ENCODE measurements at regions not wholly inside any gene's neighbourhood (a gene's known extent, or its start where the extent isn't known, plus 50 kb on each side); places are given as distances from the start of the nearest gene placed in this dataset.

DNA sequence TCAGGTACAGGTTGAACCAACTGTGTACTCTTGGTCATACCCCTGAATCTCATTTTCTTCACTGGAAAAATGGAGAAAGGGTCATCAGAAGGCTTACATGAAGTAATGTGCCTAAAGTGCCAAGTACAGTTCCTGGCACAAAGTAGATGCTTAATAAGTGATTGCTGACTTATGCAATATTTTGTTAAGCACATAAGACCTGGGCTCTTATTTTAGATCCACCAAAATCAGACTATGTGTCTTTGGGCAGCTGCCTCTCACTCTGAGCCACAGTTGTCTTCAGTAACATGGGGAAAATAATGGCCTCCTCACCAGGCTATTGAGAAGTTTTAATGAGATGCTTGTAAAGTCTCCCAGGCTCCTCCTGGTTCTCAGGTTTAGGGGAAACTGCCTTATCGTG lies 74.3 kb upstream of the TRABD2B start:
- POLR2A ChIA-PET: no interaction called here
- FAIRE-seq: no peak

DNA sequence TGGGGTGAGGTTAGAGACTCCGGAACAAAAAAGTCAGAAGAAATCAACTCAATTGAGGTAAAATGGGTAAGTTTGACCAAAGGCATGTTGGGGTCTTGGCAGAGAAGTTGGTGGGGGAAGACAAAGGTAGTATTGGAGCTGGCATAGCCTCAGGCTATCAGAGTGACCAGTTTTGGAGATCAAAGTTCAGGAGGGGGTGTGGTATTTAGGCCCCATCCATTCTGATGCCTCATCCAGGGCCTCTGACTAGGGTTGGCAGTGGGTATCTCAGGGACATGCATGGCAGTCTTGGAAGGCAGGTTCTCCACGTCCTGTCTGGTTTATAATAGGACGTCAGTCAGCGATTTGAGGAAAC lies 73.2 kb upstream of the TRABD2B start:
- no peak overlapping the region for H2AFZ ChIP-seq (ENCODE audit: low read depth, low read length)
- FAIRE-seq (no peak), ATAC-seq (no peak), DNase-seq (ENCODE audit: extremely low read depth in 1 of 4, low spot score in 3 of 4) (no peak)
- intact Hi-C loops (cut with micrococcal nuclease) (no loop called here), in situ Hi-C loops (cut with MboI) (no loop called here)
- H3K27ac ChIP-seq (ENCODE audit: extremely low read depth, low read depth, low read length): no peak overlapping the region
- WGBS (ENCODE audit: insufficient coverage, low coverage, missing lambda C conversion rate): 0% methylated on average over 4 of the region's 4 CpGs
- no peaks in the 10 kb centered on the region for H3K79me2 ChIP-seq (ENCODE audit: control insufficient read depth, insufficient read depth, low read length)
- no peaks in the 10 kb centered on the region for H4K20me1 ChIP-seq (replicated peaks; ENCODE audit: control insufficient read depth, insufficient read depth, low read length)
- POLR2A ChIA-PET: no interaction called here
- H3K4me1 ChIP-seq (replicated peaks in 1 of 2; ENCODE audit: control insufficient read depth in 2 of 2, insufficient read depth in 2 of 2, low read length in 2 of 2): no peaks in the 10 kb centered on the region
- no TSS peak for BruUV-seq (replicated peaks)
- CTCF ChIA-PET (ENCODE audit: low intra/inter-chr PET ratio): no interaction called here
- no peak overlapping the region for H3K4me2 ChIP-seq (ENCODE audit: insufficient read depth, low read length)
- H3K9me1 ChIP-seq (ENCODE audit: control insufficient read depth, insufficient read depth, low read length): no peaks in the 10 kb centered on the region
- no peaks in the 10 kb centered on the region for H3K36me3 ChIP-seq (ENCODE audit: control insufficient read depth, insufficient read depth, low read length)
- TF ChIP-seq HNRNPUL1 (IDR thresholded peaks at IDR 0.05; ENCODE audit: low read length): no peak
- TF ChIP-seq, protein P1, sequence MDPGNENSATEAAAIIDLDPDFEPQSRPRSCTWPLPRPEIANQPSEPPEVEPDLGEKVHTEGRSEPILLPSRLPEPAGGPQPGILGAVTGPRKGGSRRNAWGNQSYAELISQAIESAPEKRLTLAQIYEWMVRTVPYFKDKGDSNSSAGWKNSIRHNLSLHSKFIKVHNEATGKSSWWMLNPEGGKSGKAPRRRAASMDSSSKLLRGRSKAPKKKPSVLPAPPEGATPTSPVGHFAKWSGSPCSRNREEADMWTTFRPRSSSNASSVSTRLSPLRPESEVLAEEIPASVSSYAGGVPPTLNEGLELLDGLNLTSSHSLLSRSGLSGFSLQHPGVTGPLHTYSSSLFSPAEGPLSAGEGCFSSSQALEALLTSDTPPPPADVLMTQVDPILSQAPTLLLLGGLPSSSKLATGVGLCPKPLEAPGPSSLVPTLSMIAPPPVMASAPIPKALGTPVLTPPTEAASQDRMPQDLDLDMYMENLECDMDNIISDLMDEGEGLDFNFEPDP (CRISPR knock-in tag; IDR thresholded peaks at IDR 0.05): no peak
- no peak for TF ChIP-seq TCFL5 (CRISPR knock-in tag; conservative IDR thresholded peaks at IDR 0.05)
- TF ChIP-seq CBX2 (IDR thresholded peaks at IDR 0.05; ENCODE audit: insufficient read depth, low read length, poor library complexity, severe bottlenecking): no peak
- TF ChIP-seq NFYB (IDR thresholded peaks at IDR 0.05; ENCODE audit: extremely low read depth, insufficient read length): no peak
- TF ChIP-seq MAFK (IDR thresholded peaks at IDR 0.05; ENCODE audit: low read length): no peak
- TF ChIP-seq POLR2AphosphoS2 (IDR thresholded peaks at IDR 0.05; ENCODE audit: low read length): no peak
- TF ChIP-seq TAF15 (IDR thresholded peaks at IDR 0.05; ENCODE audit: low read depth, low read length): no peak
- no peak for TF ChIP-seq ZNF384 (IDR thresholded peaks at IDR 0.05; ENCODE audit: low read depth, low read length)
- no peak for TF ChIP-seq CHD2 (IDR thresholded peaks at IDR 0.05; ENCODE audit: low read depth, low read length)
- no peak for TF ChIP-seq ZNF175 (CRISPR knock-in tag; IDR thresholded peaks at IDR 0.05; ENCODE audit: low read depth)
- no peak for TF ChIP-seq KHSRP (IDR thresholded peaks at IDR 0.05)
- TF ChIP-seq ZNF699 (CRISPR knock-in tag; IDR thresholded peaks at IDR 0.05; ENCODE audit: insufficient replicate concordance): no peak
- no peak for TF ChIP-seq NCOA6 (IDR thresholded peaks at IDR 0.05)
- TF ChIP-seq, protein P2, sequence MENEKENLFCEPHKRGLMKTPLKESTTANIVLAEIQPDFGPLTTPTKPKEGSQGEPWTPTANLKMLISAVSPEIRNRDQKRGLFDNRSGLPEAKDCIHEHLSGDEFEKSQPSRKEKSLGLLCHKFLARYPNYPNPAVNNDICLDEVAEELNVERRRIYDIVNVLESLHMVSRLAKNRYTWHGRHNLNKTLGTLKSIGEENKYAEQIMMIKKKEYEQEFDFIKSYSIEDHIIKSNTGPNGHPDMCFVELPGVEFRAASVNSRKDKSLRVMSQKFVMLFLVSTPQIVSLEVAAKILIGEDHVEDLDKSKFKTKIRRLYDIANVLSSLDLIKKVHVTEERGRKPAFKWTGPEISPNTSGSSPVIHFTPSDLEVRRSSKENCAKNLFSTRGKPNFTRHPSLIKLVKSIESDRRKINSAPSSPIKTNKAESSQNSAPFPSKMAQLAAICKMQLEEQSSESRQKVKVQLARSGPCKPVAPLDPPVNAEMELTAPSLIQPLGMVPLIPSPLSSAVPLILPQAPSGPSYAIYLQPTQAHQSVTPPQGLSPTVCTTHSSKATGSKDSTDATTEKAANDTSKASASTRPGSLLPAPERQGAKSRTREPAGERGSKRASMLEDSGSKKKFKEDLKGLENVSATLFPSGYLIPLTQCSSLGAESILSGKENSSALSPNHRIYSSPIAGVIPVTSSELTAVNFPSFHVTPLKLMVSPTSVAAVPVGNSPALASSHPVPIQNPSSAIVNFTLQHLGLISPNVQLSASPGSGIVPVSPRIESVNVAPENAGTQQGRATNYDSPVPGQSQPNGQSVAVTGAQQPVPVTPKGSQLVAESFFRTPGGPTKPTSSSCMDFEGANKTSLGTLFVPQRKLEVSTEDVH (IDR thresholded peaks at IDR 0.05; ENCODE audit: low read depth, partially characterized antibody): no peak
- H3K27me3 ChIP-seq (ENCODE audit: control insufficient read depth in 2 of 2, insufficient read depth in 2 of 2, low read length in 2 of 2): 0 out of 5 replicates have a peak, but pooled peaks cover 0 to 4% of the 10 kb centered on the region in 2 experiments
- H3K9me3 ChIP-seq (replicated peaks; ENCODE audit: control insufficient read depth, insufficient read depth, low read depth, low read length): no peaks in the 10 kb centered on the region
- no peak overlapping the region for H3K9ac ChIP-seq (ENCODE audit: insufficient read depth in 1 of 2, low read depth in 2 of 2, low read length in 2 of 2)
- no peak overlapping the region for H3K4me3 ChIP-seq

More for the DNA sequence above, 74.3 kb upstream of the TRABD2B start:
- Histone ChIP-seq H3K4me3 (no peak overlapping the region), H3K9ac (ENCODE audit: insufficient read depth in 1 of 2, low read depth in 2 of 2, low read length in 2 of 2) (no peak overlapping the region), H4K20me1 (replicated peaks; ENCODE audit: control insufficient read depth, insufficient read depth, low read length) (no peaks in the 10 kb centered on the region), H3K4me2 (ENCODE audit: insufficient read depth, low read length) (no peak overlapping the region), H3K27me3 (ENCODE audit: control insufficient read depth in 2 of 2, insufficient read depth in 2 of 2, low read length in 2 of 2) (0 out of 5 replicates have a peak, but pooled peaks cover 0 to 4% of the 10 kb centered on the region in 2 experiments), H3K27ac (ENCODE audit: extremely low read depth, low read depth, low read length) (no peak overlapping the region), H3K9me3 (replicated peaks; ENCODE audit: control insufficient read depth, insufficient read depth, low read depth, low read length) (no peaks in the 10 kb centered on the region), H3K79me2 (ENCODE audit: control insufficient read depth, insufficient read depth, low read length) (no peaks in the 10 kb centered on the region), H3K4me1 (replicated peaks in 1 of 2; ENCODE audit: control insufficient read depth in 2 of 2, insufficient read depth in 2 of 2, low read length in 2 of 2) (no peaks in the 10 kb centered on the region), H3K36me3 (ENCODE audit: control insufficient read depth, insufficient read depth, low read length) (no peaks in the 10 kb centered on the region), H3K9me1 (ENCODE audit: control insufficient read depth, insufficient read depth, low read length) (no peaks in the 10 kb centered on the region), H2AFZ (ENCODE audit: low read depth, low read length) (no peak overlapping the region)
- ATAC-seq (no peak), DNase-seq (ENCODE audit: extremely low read depth in 1 of 4, low spot score in 3 of 4) (no peak)
- BruUV-seq (replicated peaks): no TSS peak
- in situ Hi-C loops (cut with MboI): no loop called here
- 0% methylated on average over 1 of the region's 1 CpG for WGBS (ENCODE audit: insufficient coverage, low coverage, missing lambda C conversion rate)
- no peak for TF ChIP-seq PTRF (tag; IDR thresholded peaks at IDR 0.05)
- CTCF ChIA-PET (ENCODE audit: low intra/inter-chr PET ratio): no interaction called here
- intact Hi-C loops (cut with micrococcal nuclease): no loop called here

Data from K562 (cell line).